ENCODE measurements at regions not wholly inside any gene's neighbourhood (a gene's known extent, or its start where the extent isn't known, plus 50 kb on each side); places are given as distances from the start of the nearest gene placed in this dataset.

DNA sequence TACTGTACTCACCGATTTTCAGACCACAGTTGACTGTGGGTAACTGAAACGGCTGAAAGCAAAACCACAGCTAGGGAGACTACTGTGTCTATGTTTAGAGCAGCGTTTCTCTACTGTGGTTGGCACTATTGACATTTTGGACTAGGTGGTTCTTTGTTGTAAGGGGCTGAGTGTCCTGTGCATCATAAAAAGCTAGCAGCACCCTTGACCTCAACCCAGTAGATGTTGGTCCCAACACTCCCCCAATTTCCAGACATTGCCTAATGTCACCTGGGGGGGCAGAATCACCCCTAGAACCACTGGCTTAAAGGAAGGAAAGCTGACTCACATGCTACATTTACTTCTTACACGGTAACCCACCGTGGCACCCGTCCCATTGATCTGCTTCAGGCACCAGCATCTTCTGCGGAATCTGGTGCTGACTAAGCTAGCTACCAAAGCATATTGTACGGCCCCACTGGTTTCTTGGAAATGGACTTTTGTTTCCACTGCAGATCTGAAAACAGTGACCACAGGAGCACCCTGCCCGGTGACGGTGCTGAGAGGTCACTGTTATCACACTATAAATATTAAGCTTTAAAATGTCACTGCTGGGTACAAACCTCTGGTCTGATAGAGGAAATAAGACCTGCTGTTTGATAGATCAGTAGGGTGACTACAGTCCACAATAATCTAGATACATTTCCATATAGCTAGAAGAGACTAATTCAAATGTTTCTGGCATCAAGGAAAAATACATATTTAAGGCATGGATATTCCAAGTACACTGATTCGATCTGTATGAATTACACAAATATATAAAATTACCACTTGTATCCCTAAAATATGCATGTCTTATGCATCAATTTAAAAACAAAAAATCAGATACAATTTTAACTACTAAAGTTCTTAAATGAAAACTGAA lies 151.4 kb downstream of the HSD17B3 start:
- no peak overlapping the region for H3K27ac ChIP-seq (ENCODE audit: control insufficient read depth, insufficient read depth, low read length)

GRCh38 chr9:96149533-96150280 lies 152.3 kb downstream of the HSD17B3 start:
- Histone ChIP-seq H3K27ac (ENCODE audit: control insufficient read depth, insufficient read depth, low read length) (no peak overlapping the region), H3K4me1 (ENCODE audit: control insufficient read depth, extremely low read depth, insufficient read depth, low read length) (no peaks in the 10 kb centered on the region), H3K79me2 (ENCODE audit: control insufficient read depth, insufficient read depth, low read length) (no peaks in the 10 kb centered on the region), H3K4me3 (ENCODE audit: control insufficient read depth in 2 of 3, extremely low read depth in 1 of 3, insufficient read depth in 2 of 3, low read depth in 1 of 3, low read length in 3 of 3) (no peak overlapping the region), H3K9me3 (ENCODE audit: control insufficient read depth, low read depth, low read length) (no peaks in the 10 kb centered on the region), H4K20me1 (ENCODE audit: control insufficient read depth, extremely low read depth, insufficient read depth, low read length) (no peaks in the 10 kb centered on the region), H3K4me2 (ENCODE audit: control insufficient read depth, extremely low read depth, insufficient read depth, low read depth, low read length) (no peak overlapping the region), H3K9ac (ENCODE audit: control insufficient read depth, extremely low read depth, insufficient read depth, low read length) (no peak overlapping the region), H3K36me3 (ENCODE audit: control insufficient read depth in 2 of 2, extremely low read depth in 1 of 2, insufficient read depth in 2 of 2, low read length in 2 of 2) (no peaks in the 10 kb centered on the region), H2AFZ (ENCODE audit: control insufficient read depth, low read length) (no peak overlapping the region), H3K27me3 (ENCODE audit: control insufficient read depth, extremely low read depth, insufficient read depth, low read length) (peaks cover 6% of the 10 kb centered on the region), H3K9me1 (ENCODE audit: control insufficient read depth, extremely low read depth, insufficient read depth, low read length) (no peaks in the 10 kb centered on the region)
- TF ChIP-seq CTCF (optimal IDR thresholded peaks at IDR 0.05 in 1 of 3, IDR thresholded peaks at IDR 0.05 in 1 of 3, conservative IDR thresholded peaks at IDR 0.05 in 1 of 3; ENCODE audit: extremely low read depth in 1 of 3, insufficient read depth in 2 of 3, low read length in 3 of 3) (no peak), EZH2 (IDR thresholded peaks at IDR 0.05; ENCODE audit: low read length) (no peak)
- dilution Hi-C loops (cut with MboI; ENCODE audit: extremely low pct_ligation_motif_present, low sequenced_read_pairs) = no loop called here
- DNase-seq (ENCODE audit: low read depth, low spot score) (no peak), FAIRE-seq (no peak)

More for the DNA sequence above, 151.4 kb downstream of the HSD17B3 start:
- Histone ChIP-seq H3K4me3 (ENCODE audit: control insufficient read depth in 2 of 3, extremely low read depth in 1 of 3, insufficient read depth in 2 of 3, low read depth in 1 of 3, low read length in 3 of 3) (no peak overlapping the region), H4K20me1 (ENCODE audit: control insufficient read depth, extremely low read depth, insufficient read depth, low read length) (no peaks in the 10 kb centered on the region), H2AFZ (ENCODE audit: control insufficient read depth, low read length) (no peak overlapping the region), H3K9me3 (ENCODE audit: control insufficient read depth, low read depth, low read length) (no peaks in the 10 kb centered on the region), H3K79me2 (ENCODE audit: control insufficient read depth, insufficient read depth, low read length) (no peaks in the 10 kb centered on the region), H3K4me1 (ENCODE audit: control insufficient read depth, extremely low read depth, insufficient read depth, low read length) (no peaks in the 10 kb centered on the region), H3K9ac (ENCODE audit: control insufficient read depth, extremely low read depth, insufficient read depth, low read length) (no peak overlapping the region), H3K36me3 (ENCODE audit: control insufficient read depth in 2 of 2, extremely low read depth in 1 of 2, insufficient read depth in 2 of 2, low read length in 2 of 2) (no peaks in the 10 kb centered on the region), H3K9me1 (ENCODE audit: control insufficient read depth, extremely low read depth, insufficient read depth, low read length) (no peaks in the 10 kb centered on the region), H3K4me2 (ENCODE audit: control insufficient read depth, extremely low read depth, insufficient read depth, low read depth, low read length) (no peak overlapping the region), H3K27me3 (ENCODE audit: control insufficient read depth, extremely low read depth, insufficient read depth, low read length) (peaks cover 4% of the 10 kb centered on the region)
- TF ChIP-seq CTCF (optimal IDR thresholded peaks at IDR 0.05 in 1 of 3, IDR thresholded peaks at IDR 0.05 in 1 of 3, conservative IDR thresholded peaks at IDR 0.05 in 1 of 3; ENCODE audit: extremely low read depth in 1 of 3, insufficient read depth in 2 of 3, low read length in 3 of 3) (no peak), EZH2 (IDR thresholded peaks at IDR 0.05; ENCODE audit: low read length) (no peak)
- DNase-seq (ENCODE audit: low read depth, low spot score) (no peak), FAIRE-seq (no peak)
- dilution Hi-C loops (cut with MboI; ENCODE audit: extremely low pct_ligation_motif_present, low sequenced_read_pairs) = no loop called here

Measured in keratinocyte (primary cell).